ENCODE measurements at regions not wholly inside any gene's neighbourhood (a gene's known extent, or its start where the extent isn't known, plus 50 kb on each side); places are given as distances from the start of the nearest gene placed in this dataset.
A peak's percentile ranks its signal among the peaks of the same experiment; 100 is the strongest.

DNA sequence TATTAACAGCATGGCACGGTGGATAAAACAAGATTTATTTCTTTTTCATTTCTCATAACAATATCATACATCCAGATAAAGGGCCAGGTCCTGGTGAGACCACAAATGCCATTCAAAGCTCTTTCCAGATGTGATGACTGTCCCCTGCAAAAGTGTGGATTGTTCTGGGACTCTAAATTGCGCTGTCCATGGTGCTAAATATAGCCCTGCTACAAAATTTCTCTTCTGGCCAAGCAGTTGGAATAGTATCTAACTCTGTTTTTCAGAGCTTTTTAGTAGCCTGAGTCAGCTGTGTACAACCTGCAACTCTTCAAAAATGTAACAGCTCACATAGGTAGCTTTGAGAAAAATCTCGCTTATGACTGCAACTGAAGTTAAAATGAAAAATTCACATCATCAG, 115.8 kb downstream of the MANEA start:
- DNase-seq (ENCODE audit: extremely low read depth in 1 of 4, low spot score in 3 of 4) (no peak), FAIRE-seq (no peak), ATAC-seq (no peak)
- TF ChIP-seq CBX3 (IDR thresholded peaks at IDR 0.05; ENCODE audit: borderline replicate concordance in 1 of 2, low read length in 2 of 2) (no peak), REST (IDR thresholded peaks at IDR 0.05; ENCODE audit: borderline replicate concordance) (peak; percentile 84), REST (CRISPR knock-in tag; IDR thresholded peaks at IDR 0.05; ENCODE audit: low read depth) (peak; percentile 51; the same call in 1 of the 2 replicates), JUND (IDR thresholded peaks at IDR 0.05; ENCODE audit: borderline replicate concordance, low read depth, low read length) (no peak), JUND (tag; IDR thresholded peaks at IDR 0.05; ENCODE audit: borderline replicate concordance, low read depth, low read length) (no peak)
- Histone ChIP-seq H3K9me1 (ENCODE audit: control insufficient read depth, insufficient read depth, low read length) (no peaks in the 10 kb centered on the region), H3K4me3 (no peak overlapping the region), H3K4me1 (replicated peaks in 1 of 2; ENCODE audit: control insufficient read depth in 2 of 2, insufficient read depth in 2 of 2, low read length in 2 of 2) (no peaks in the 10 kb centered on the region), H3K79me2 (ENCODE audit: control insufficient read depth, insufficient read depth, low read length) (no peaks in the 10 kb centered on the region), H3K9ac (ENCODE audit: insufficient read depth in 1 of 2, low read depth in 2 of 2, low read length in 2 of 2) (no peak overlapping the region), H3K27me3 (ENCODE audit: control insufficient read depth in 2 of 2, insufficient read depth in 2 of 2, low read length in 2 of 2) (no peaks in the 10 kb centered on the region), H2AFZ (ENCODE audit: low read depth, low read length) (no peak overlapping the region), H3K9me3 (replicated peaks; ENCODE audit: control insufficient read depth, insufficient read depth, low read depth, low read length) (no peaks in the 10 kb centered on the region; the same call in 1 of the 2 replicates), H3K4me2 (ENCODE audit: insufficient read depth, low read length) (no peak overlapping the region), H3K27ac (ENCODE audit: extremely low read depth, low read depth, low read length) (no peak overlapping the region), H3K36me3 (ENCODE audit: control insufficient read depth, insufficient read depth, low read length) (no peaks in the 10 kb centered on the region), H4K20me1 (replicated peaks; ENCODE audit: control insufficient read depth, insufficient read depth, low read length) (no peaks in the 10 kb centered on the region)
- in situ Hi-C loops (cut with MboI) = no loop called here
- intact Hi-C loops (cut with micrococcal nuclease) = no loop called here
- CTCF ChIA-PET (ENCODE audit: low intra/inter-chr PET ratio) = no interaction called here
- 0% methylated on average over 3 of the region's 3 CpGs for WGBS (ENCODE audit: insufficient coverage, low coverage, missing lambda C conversion rate)
- no TSS peak for BruUV-seq (replicated peaks)
- POLR2A ChIA-PET = no interaction called here
